ENCODE measurements at regions not wholly inside any gene's neighbourhood (a gene's known extent, or its start where the extent isn't known, plus 50 kb on each side); places are given as distances from the start of the nearest gene placed in this dataset.

- H3K27ac ChIP-seq = no peak overlapping the region
- no peaks in the 10 kb centered on the region for H3K9me3 ChIP-seq
- TF ChIP-seq CTCF (IDR thresholded peaks at IDR 0.05) = no peak
- no peak overlapping the region for H3K4me3 ChIP-seq
- ATAC-seq (ENCODE audit: insufficient number of reproducible peaks, low FRiP score, low read depth) = no peak
- H3K4me1 ChIP-seq (ENCODE audit: control insufficient read depth in 1 of 2, low read depth in 2 of 2) = peaks cover 0 to 9% of the 10 kb centered on the region in 2 donors
- DNase-seq (ENCODE audit: low spot score) = no peak
- no peaks in the 10 kb centered on the region for H3K36me3 ChIP-seq
- no peaks in the 10 kb centered on the region for H3K27me3 ChIP-seq (replicated peaks; ENCODE audit: insufficient read depth)
Measured at GRCh38 chr1:234758851-234759250, 148.9 kb upstream of the IRF2BP2 start.

- DNase-seq (ENCODE audit: low spot score) (no peak), ATAC-seq (ENCODE audit: insufficient number of reproducible peaks, low FRiP score, low read depth) (no peak)
- Histone ChIP-seq H3K4me3 (no peak overlapping the region), H3K4me1 (ENCODE audit: control insufficient read depth in 1 of 2, low read depth in 2 of 2) (peaks cover 0 to 9% of the 10 kb centered on the region in 2 donors), H3K27me3 (replicated peaks; ENCODE audit: insufficient read depth) (no peaks in the 10 kb centered on the region), H3K9me3 (no peaks in the 10 kb centered on the region), H3K36me3 (no peaks in the 10 kb centered on the region), H3K27ac (no peak overlapping the region)
- TF ChIP-seq CTCF (IDR thresholded peaks at IDR 0.05) = no peak
Measured at GRCh38 chr1:234756857-234757256, 146.9 kb upstream of the IRF2BP2 start.

GRCh38 chr1:234756066-234756774 is 146.2 kb upstream of the IRF2BP2 start:
- ATAC-seq (ENCODE audit: insufficient number of reproducible peaks, low FRiP score, low read depth) = no peak
- H3K36me3 ChIP-seq = no peaks in the 10 kb centered on the region
- no peaks in the 10 kb centered on the region for H3K9me3 ChIP-seq
- no peak for TF ChIP-seq CTCF (IDR thresholded peaks at IDR 0.05)
- no peaks in the 10 kb centered on the region for H3K27me3 ChIP-seq (replicated peaks; ENCODE audit: insufficient read depth)
- H3K4me1 ChIP-seq (ENCODE audit: control insufficient read depth in 1 of 2, low read depth in 2 of 2) = peaks cover 0 to 9% of the 10 kb centered on the region in 2 donors
- no peak for DNase-seq (ENCODE audit: low spot score)
- no peak overlapping the region for H3K4me3 ChIP-seq
- no peak overlapping the region for H3K27ac ChIP-seq

- Histone ChIP-seq H3K4me1 (ENCODE audit: control insufficient read depth in 1 of 2, low read depth in 2 of 2) (peaks cover 0 to 9% of the 10 kb centered on the region in 2 donors), H3K36me3 (no peaks in the 10 kb centered on the region), H3K27ac (no peak overlapping the region), H3K9me3 (no peaks in the 10 kb centered on the region), H3K4me3 (peak overlapping the region; percentile 37), H3K27me3 (replicated peaks; ENCODE audit: insufficient read depth) (no peaks in the 10 kb centered on the region)
- ATAC-seq (ENCODE audit: insufficient number of reproducible peaks, low FRiP score, low read depth) (peak; percentile 21), DNase-seq (ENCODE audit: low spot score) (peak; percentile 60)
- no peak for TF ChIP-seq CTCF (IDR thresholded peaks at IDR 0.05)
Measured at GRCh38 chr1:234755449-234755863, 145.5 kb upstream of the IRF2BP2 start.

GRCh38 chr1:234753979-234754378 is 144.0 kb upstream of the IRF2BP2 start:
- no peak overlapping the region for H3K27ac ChIP-seq

More at GRCh38 chr1:234753979-234754378, 144.0 kb upstream of the IRF2BP2 start:
- Histone ChIP-seq H3K4me3 (no peak overlapping the region), H3K27me3 (replicated peaks; ENCODE audit: insufficient read depth) (no peaks in the 10 kb centered on the region), H3K4me1 (ENCODE audit: control insufficient read depth in 1 of 2, low read depth in 2 of 2) (peaks cover 0 to 9% of the 10 kb centered on the region in 2 donors), H3K36me3 (no peaks in the 10 kb centered on the region), H3K9me3 (no peaks in the 10 kb centered on the region)
- TF ChIP-seq CTCF (IDR thresholded peaks at IDR 0.05) = no peak
- no peak for ATAC-seq (ENCODE audit: insufficient number of reproducible peaks, low FRiP score, low read depth)
- DNase-seq (ENCODE audit: low spot score) = no peak

All from thoracic aorta (tissue), 2 donors.